Testis (tissue), 2 donors: ENCODE measurements at regions not wholly inside any gene's neighbourhood (a gene's known extent, or its start where the extent isn't known, plus 50 kb on each side); places are given as distances from the start of the nearest gene placed in this dataset.
"Not testable (repeated sequence)": the region's sequence is repeated elsewhere in the genome, so short reads cannot be mapped to it uniquely, and the experiment has no call there.

Experiments used
- DNase-seq: peaks from one replicate; pipeline ENCODE4 v3.0.0-alpha.2; 2019
- H3K27ac ChIP-seq, 2 donors: fragments of 200-600 bp; sonication (generic); one replicate each; pipeline ENCODE4 v1.5.1; 2019
- H3K27me3 ChIP-seq: fragments of 200-600 bp; sonication (generic); one replicate; pipeline ENCODE4 v1.5.1; 2019
- H3K36me3 ChIP-seq: fragments of 200-600 bp; sonication (generic); one replicate; pipeline ENCODE4 v1.5.1; 2017; ENCODE audit warnings: low read depth; ENCODE audit errors: missing control alignments
- H3K4me1 ChIP-seq: fragments of 200-600 bp; sonication (generic); one replicate; pipeline ENCODE4 v1.5.1; 2019
- H3K4me3 ChIP-seq, 2 donors: fragments of 200-600 bp; sonication (generic); one replicate each; pipeline ENCODE4 v1.5.1; 2017 to 2019
- H3K9me3 ChIP-seq: fragments of 200-600 bp; sonication (generic); one replicate; pipeline ENCODE4 v1.5.1; 2017
- POLR2A ChIP-seq: fragments of 450-650 bp; IDR thresholded peaks from one replicate; pipeline ENCODE4 v1.6.1; 2017; ENCODE audit warnings: antibody characterized with exemption, mild to moderate bottlenecking, moderate library complexity
- WGBS, 2 donors: methylation state at CpG; one replicate each; pipeline ENCODE4 v1.1.5; 2018; 5-methylcytosine and 5-hydroxymethylcytosine counted together
- intact Hi-C: fragments of 100-400 bp; cut with DNase I; formaldehyde crosslinking; loops from one replicate; pipeline ENCODE4 v1.15.1; 2023; ENCODE audit warnings: low total_unique reads
- TF ChIP-seq, protein P1 (sequence below), 3 experiments: fragments of 450-650 bp in 2 of 3; fragments of 200-600 bp in 1 of 3; sonication (generic) in 1 of 3; IDR thresholded peaks; one replicate each; pipeline ENCODE4 v1.5.1; 2016 to 2019; ENCODE audit warnings: antibody characterized with exemption in 3 of 3, mild to moderate bottlenecking in 2 of 3, moderate library complexity in 1 of 3

DNA sequence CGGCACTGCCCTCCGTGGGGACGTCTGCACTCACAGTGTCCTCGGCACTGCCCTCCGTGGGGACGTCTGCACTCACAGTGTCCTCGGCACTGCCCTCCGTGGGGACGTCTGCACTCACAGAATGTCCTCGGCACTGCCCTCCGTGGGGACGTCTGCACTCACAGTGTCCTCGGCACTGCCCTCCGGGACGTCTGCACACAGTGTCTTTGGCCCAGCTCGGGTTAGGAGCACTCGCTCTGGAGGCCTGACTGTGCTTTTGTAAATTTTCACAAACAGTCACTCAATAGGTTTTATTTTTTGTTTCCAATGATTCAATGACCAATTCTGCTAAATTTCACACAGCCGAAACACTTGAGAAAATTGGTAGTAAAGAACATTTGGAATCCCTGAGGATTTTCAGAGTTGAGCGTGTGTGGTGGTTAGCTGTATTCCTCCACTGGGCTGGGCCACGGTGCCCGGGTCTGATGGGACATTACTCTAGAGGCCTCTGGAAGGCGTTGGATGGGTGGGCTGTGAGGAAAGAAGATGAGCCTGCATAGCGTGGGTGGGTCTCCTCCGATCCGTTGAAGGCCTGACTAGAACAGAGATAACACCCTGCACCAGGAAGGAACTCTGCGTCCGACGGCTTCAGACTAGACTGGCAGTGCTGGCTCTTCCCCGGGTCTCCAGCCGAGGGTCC, 134.8 kb downstream of the RTP5 start:
- H3K27me3 ChIP-seq, result no peaks in the 10 kb centered on the region
- 82 to 90% methylated on average over 20 to 23 of the region's 30 CpGs for WGBS, 2 donors
- H3K9me3 ChIP-seq, result no peaks in the 10 kb centered on the region
- no peaks in the 10 kb centered on the region for H3K4me1 ChIP-seq
- intact Hi-C loops, result no loop called here
- no peak for TF ChIP-seq POLR2A
- TF ChIP-seq, protein P1, sequence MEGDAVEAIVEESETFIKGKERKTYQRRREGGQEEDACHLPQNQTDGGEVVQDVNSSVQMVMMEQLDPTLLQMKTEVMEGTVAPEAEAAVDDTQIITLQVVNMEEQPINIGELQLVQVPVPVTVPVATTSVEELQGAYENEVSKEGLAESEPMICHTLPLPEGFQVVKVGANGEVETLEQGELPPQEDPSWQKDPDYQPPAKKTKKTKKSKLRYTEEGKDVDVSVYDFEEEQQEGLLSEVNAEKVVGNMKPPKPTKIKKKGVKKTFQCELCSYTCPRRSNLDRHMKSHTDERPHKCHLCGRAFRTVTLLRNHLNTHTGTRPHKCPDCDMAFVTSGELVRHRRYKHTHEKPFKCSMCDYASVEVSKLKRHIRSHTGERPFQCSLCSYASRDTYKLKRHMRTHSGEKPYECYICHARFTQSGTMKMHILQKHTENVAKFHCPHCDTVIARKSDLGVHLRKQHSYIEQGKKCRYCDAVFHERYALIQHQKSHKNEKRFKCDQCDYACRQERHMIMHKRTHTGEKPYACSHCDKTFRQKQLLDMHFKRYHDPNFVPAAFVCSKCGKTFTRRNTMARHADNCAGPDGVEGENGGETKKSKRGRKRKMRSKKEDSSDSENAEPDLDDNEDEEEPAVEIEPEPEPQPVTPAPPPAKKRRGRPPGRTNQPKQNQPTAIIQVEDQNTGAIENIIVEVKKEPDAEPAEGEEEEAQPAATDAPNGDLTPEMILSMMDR (IDR thresholded peaks at IDR 0.05), result no peak
- H3K36me3 ChIP-seq, result no peaks in the 10 kb centered on the region
- H3K27ac ChIP-seq, result no peak overlapping the region
- no peak for DNase-seq
- no peak overlapping the region for H3K4me3 ChIP-seq

DNA sequence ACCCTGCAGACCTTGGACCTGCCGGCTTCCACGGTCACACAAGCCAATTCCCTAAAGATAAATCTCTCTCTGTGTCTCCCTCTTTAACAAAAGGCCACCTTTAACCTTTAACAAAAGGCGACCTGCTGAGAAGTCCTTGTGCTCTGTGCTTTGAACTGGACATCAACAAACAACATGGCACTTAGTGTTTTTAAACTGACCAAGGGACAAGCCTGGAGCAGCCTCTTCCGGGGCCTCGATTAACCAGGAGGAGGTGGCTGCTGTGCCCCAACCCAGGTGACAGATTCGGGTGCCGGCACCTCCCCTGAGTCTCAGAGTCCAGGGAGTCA, 135.3 kb downstream of the RTP5 start:
- Histone ChIP-seq H3K4me1 (no peaks in the 10 kb centered on the region), H3K27ac (no peak overlapping the region), H3K9me3 (no peaks in the 10 kb centered on the region), H3K27me3 (no peaks in the 10 kb centered on the region), H3K4me3 (no peak overlapping the region), H3K36me3 (no peaks in the 10 kb centered on the region)
- TF ChIP-seq, protein P1 (IDR thresholded peaks at IDR 0.05), result no peak
- TF ChIP-seq POLR2A, result no peak
- 89 to 93% methylated on average over 7 of the region's 7 CpGs for WGBS, 2 donors
- intact Hi-C loops, result no loop called here
- DNase-seq, result no peak

DNA sequence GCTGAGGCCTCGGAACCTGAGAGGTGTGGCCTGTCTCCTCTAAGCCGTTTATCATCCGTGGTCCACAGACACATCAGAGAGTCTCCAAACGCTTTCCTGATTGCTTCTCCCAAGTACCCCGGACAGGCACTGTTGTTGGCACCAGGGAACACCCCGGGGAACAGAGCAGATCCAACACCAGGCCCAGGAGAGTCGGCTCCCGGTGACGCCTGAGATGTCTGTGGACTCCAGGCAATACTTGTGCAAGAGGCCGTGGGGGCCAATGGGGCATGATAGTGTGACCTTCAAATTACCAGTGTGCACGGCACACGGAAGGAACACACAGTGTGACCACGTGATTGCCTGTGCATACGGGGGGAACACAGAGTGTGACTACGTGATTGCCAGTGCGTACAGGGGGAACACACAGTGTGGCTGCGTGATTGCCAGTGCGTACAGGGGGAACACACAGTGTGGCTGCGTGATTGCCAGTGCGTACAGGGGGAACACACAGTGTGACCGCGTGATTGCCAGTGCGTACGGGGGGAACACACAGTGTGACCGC, 136.6 kb downstream of the RTP5 start:
- H3K4me3 ChIP-seq, DNase-seq, H3K27ac ChIP-seq, intact Hi-C loops, H3K4me1 ChIP-seq, H3K36me3 ChIP-seq, H3K27me3 ChIP-seq, H3K9me3 ChIP-seq: not testable (repeated sequence)
- WGBS, 2 donors, result 82 to 91% methylated on average over 15 to 23 of the region's 25 CpGs

DNA sequence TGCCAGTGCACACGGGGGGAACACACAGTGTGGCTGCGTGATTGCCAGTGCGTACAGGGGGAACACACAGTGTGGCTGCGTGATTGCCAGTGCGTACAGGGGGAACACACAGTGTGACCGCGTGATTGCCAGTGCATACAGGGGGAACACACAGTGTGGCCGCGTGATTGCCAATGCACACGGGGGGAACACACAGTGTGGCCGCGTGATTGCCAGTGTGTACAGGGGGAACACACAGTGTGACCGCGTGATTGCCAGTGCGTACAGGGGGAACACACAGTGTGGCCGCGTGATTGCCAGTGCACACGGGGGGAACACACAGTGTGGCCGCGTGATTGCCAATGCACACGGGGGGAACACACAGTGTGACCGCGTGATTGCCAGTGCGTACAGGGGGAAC, 139.4 kb downstream of the RTP5 start:
- H3K4me3 ChIP-seq, H3K27me3 ChIP-seq, DNase-seq, H3K36me3 ChIP-seq, H3K4me1 ChIP-seq, intact Hi-C loops, H3K9me3 ChIP-seq, H3K27ac ChIP-seq: not testable (repeated sequence)
- 74% methylated on average over 18 of the region's 24 CpGs; no CpG with 5 or more reads in 1 of the 2 donors for WGBS, 2 donors

DNA sequence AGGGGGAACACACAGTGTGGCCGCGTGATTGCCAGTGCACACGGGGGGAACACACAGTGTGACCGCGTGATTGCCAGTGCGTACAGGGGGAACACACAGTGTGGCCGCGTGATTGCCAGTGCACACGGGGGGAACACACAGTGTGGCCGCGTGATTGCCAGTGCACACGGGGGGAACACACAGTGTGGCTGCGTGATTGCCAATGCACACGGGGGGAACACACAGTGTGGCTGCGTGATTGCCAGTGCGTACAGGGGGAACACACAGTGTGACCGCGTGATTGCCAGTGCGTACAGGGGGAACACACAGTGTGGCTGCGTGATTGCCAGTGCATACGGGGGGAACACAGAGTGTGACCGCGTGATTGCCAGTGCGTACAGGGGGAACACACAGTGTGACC, 140.3 kb downstream of the RTP5 start:
- intact Hi-C loops, H3K4me3 ChIP-seq, H3K36me3 ChIP-seq, H3K27me3 ChIP-seq, H3K9me3 ChIP-seq, H3K4me1 ChIP-seq, DNase-seq, H3K27ac ChIP-seq: not testable (repeated sequence)
- 79 to 100% methylated on average over 1 to 17 of the region's 24 CpGs for WGBS, 2 donors

DNA sequence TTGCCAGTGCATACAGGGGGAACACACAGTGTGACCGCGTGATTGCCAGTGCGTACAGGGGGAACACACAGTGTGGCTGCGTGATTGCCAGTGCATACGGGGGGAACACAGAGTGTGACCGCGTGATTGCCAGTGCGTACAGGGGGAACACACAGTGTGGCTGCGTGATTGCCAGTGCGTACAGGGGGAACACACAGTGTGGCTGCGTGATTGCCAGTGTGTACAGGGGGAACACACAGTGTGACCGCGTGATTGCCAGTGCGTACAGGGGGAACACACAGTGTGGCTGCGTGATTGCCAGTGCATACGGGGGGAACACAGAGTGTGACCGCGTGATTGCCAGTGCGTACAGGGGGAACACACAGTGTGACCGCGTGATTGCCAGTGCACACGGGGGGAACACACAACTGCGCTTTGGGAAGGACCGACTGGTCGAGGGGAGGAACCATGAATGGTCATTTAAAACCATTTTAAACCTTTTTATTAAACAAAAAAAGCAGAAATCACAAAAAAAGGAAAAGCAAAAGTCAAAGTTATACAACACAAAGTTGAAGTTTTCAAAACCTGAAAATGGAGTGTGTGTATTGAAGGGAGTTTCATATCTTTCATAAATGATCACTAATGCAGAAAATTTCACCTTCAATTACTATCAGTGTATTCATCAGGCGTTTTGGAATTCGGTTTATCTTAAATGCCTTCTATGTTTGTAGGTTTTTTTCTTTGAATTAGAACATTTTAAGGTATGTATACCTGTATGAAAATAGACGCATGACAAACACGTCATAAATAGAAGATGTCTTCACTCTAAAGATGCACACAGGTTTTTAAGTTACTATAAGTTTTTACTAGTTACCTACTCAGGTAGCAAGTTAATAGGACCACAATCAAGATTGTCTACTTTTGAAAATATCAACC, 141.0 kb downstream of the RTP5 start:
- DNase-seq, H3K27ac ChIP-seq, H3K4me3 ChIP-seq, intact Hi-C loops, H3K27me3 ChIP-seq, H3K9me3 ChIP-seq, H3K4me1 ChIP-seq, H3K36me3 ChIP-seq: not testable (repeated sequence)
- 82 to 89% methylated on average over 21 to 26 of the region's 29 CpGs for WGBS, 2 donors
